IPS DF 4.7 (cell line): ENCODE measurements at regions not wholly inside any gene's neighbourhood (a gene's known extent, or its start where the extent isn't known, plus 50 kb on each side); places are given as distances from the start of the nearest gene placed in this dataset.
"Not testable (repeated sequence)": the region's sequence is repeated elsewhere in the genome, so short reads cannot be mapped to it uniquely, and the experiment has no call there.

Experiments used
- DNase-seq: peaks from one replicate; pipeline ENCODE4 v3.0.0-alpha.2; 2013; ENCODE audit warnings: low spot score; ENCODE audit errors: extremely low read depth

DNA sequence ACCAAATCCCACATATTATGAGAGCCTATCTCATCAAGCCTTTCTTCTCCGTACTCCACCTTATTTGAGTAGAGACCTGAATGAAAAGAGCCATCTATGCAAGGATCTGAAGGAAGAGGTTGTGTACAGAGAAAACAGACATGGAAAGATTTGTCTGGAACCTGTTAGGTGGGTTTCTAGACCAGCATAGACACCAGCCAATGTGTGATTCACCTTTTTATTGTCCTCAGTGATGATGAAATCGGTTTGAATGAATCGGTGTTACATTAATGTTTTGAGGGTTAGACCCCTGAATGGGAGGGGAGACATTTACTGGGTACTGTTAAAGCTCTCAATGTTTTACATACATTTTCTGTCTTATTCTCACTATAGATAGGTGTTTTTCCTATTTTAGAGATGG is 223.6 kb downstream of the NMUR2 start:
- DNase-seq: no peak

DNA sequence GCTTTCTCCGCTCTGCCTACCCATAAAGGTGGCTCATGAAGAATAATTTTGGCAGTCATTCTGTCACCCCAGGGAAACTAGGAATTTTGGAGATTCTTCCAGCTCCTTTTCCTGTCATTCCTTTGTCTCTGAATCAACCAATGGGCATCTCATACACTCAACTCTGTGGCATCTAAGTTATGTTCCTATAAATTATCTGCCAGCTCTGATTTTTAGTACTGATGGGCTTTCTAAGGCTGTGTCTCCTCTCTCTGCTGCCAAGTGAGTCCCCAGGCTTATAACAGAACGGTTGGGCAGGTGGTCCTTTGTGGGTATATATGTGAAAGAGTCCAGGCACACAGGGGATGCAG is 226.8 kb downstream of the NMUR2 start:
- no peak for DNase-seq

DNA sequence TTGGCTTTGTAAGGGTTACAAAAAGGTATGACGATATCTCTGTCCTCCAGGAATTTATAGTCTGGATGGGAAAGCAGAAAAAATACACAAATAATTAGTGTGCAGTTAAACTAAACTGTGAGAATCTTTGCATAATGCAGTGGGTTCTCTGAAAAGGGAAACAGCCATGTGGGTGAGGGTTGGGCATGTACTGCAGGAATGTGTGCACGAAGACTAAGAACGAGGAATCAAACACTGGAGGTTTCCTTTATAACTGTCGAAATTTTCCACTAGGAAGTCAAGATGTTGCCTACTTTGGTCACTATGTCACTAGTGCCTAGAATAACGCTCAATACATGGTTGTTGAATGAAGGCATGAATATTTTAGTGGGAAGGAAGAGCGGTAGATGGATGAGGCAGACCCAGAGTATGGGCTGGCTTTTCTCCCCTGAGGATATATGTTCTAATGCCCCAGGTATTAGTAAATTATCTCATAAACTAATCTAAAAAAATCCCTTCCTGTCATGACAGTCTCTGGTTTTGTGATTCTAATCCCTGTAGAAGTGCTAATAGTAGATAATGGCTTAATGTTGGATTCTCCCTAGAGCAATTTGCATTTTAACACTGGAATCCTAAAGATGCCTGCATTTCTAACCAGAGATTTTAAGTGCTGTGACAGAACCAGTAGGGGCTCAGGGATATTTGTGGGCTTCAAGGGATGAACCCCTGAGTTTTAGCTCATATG is 227.3 kb downstream of the NMUR2 start:
- DNase-seq: no peak

GRCh38 chr5:152171888-152172287 is 233.2 kb downstream of the NMUR2 start:
- no peak for DNase-seq

GRCh38 chr5:152170350-152170749 is 234.7 kb downstream of the NMUR2 start:
- no peak for DNase-seq

GRCh38 chr5:152164860-152165259 is 240.2 kb upstream of the GLRA1 start:
- no peak for DNase-seq

DNA sequence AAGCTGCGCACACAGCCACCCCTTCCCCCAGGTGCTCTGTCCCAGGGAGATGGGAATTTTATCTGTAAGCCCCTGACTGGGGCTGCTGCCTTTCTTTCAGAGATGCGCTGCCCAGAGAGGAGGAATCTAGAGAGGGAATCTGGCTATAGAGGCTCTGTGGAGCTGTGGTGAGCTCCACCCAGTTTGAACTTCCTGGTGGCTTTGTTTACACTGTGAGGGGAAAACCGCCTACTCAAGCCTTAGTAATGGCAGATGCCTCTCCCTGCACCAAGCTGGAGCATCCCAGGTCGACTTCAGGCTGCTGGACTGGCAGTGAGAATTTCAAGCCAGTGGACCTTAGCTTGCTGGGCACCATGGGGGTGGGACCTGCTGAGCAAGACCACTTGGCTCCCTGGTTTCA is 235.2 kb upstream of the GLRA1 start:
- DNase-seq: not testable (repeated sequence)

DNA sequence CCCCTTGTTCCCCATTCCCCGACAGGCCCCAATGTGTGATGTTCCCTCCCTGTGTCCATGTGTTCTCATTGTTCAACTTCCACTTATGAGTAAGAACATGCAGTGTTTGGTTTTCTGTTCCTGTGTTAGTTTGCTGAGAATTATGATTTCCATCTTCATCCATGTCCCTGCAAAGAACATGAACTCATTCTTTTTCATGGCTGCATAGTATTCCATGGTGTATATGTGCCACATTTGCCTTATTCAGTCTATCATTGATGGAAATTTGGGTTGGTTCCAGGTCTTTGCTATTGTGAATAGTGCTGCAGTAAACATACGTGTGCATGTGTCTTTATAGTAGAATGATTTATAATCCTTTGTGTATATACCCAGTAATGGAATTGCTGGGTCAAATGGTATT is 229.8 kb upstream of the GLRA1 start:
- not testable (repeated sequence) for DNase-seq

DNA sequence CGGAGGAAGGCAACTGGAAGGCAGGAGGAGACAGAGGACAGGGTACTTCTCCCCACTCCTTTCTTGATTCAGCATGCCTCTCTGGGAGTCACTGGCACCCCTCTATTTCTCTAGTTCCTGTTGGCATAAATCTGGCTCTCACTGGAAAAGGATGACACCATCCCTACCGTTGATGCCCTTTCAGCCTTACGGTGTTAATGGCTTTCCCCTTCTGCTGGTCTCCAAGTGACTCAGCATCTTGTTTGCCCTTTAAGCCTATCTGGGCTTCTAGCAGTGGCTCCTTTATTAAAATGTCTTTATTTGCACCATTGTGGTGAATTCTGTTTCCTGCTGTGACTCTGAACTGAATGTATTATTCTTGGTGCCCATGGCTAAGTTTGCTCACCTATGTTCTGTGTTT is 227.3 kb upstream of the GLRA1 start:
- DNase-seq: no peak

DNA sequence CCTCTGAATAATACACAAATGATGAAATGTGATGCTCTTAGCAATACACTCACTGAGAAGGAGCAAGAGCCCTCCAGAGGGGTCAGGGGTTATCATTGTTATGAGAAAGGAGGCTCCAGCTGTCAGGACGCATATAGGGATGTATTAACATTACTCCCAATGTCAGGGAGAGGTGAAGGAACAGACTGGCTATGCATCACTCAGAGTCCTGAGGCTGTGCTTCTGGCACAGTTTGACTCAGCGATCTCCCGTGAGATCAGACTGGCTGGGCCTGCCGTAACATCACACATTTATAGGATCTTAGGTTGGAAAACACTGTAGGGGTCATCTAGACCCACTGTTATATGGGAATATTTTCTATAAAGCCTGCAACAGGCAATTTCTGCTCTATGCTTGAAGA is 226.5 kb upstream of the GLRA1 start:
- no peak for DNase-seq

DNA sequence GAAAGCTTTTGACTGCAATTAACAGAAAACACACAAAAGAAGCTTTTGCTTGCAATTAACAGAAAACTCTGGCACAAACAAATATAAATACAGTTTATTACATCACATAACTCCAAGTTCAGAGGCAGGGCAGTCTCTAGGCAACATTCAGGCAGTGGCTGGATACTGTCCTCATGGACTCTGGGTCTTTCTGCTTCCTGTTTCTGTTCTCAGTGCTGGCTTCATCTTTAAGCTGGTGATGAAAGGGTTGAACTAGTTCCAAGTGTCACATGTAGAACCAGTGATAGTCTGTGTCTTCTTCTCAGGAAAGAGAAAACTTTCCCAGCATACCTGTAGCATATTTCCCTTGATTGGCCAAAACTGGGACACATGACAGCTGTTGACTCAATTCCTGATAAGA is 222.6 kb upstream of the GLRA1 start:
- DNase-seq: no peak

DNA sequence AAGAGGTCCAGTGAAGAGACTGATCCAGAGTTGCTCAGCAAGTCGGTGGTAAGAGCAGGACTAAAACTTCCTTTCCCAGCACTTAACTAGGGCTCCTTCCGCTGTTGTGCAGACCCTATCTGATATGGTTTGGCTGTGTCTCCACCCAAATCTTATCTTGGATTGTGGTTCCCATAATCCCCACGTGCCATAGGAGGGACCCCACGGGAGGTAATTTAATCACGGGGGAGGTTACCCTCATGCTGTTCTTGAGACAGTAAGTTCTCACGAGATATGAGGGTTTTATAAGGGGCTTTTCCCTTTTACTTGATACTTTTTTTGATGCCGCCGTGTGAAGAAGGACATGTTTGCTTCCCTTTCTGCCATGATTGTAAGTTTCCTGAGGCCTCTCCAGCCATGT is 221.9 kb upstream of the GLRA1 start:
- DNase-seq: no peak

- DNase-seq: no peak
These were observed 219.9 kb upstream of the GLRA1 start for GRCh38 chr5:152144556-152144955.

- no peak for DNase-seq
These were observed 219.4 kb upstream of the GLRA1 start for GRCh38 chr5:152144030-152144429.

DNA sequence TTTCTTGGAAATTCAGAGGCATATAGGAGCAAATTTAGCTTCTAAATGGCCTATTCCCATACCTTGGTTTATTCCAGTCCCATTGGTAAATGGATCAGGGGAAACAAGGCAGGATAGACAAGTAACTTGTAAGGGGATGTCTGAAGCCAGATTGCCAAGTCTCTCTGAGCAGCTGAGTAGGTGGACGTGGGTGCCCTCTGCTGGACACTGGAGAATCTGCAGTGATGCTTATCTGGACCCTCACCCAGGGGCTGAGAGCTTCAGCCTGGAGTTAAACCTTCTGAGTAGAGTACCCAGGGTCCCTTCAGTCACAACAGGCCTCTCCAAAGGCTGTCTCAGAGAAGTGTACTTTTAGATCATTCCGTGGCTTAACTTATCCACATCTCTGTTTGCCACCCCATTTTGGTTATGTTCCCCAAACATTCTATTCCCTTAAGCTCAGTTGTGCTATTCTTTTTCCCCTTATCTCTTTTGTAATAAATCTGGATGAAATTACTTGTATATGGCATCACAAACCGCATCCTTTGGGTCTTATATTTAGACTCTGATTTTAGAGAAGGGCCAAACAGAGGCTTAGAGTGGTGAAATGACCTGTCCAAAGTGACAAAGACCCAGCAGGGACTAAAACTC is 218.3 kb upstream of the GLRA1 start:
- DNase-seq: peak; percentile 66

GRCh38 chr5:152140347-152140746 is 215.7 kb upstream of the GLRA1 start:
- DNase-seq: no peak

GRCh38 chr5:152137063-152137462 is 212.4 kb upstream of the GLRA1 start:
- DNase-seq: no peak

DNA sequence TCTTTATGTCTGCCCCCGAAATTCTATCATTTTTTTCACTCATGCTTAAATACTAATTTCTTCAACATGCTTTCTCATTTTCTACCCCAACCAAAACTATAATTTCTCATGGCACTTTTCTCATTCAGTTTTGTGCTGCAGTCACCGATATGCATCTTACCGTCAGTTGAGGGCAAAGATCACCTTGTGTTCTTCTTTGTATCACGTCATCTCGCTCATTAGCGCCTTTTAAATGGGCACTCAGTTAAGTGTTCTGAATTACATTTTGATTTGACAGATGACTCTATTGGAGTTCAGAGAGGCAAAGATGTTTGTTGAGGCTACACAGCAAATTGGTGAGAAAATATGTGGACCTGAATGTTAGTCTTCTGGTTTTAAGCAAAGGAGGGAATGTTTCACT is 211.7 kb upstream of the GLRA1 start:
- DNase-seq: no peak

- no peak for DNase-seq
These were observed 211.2 kb upstream of the GLRA1 start for GRCh38 chr5:152135827-152136226.

DNA sequence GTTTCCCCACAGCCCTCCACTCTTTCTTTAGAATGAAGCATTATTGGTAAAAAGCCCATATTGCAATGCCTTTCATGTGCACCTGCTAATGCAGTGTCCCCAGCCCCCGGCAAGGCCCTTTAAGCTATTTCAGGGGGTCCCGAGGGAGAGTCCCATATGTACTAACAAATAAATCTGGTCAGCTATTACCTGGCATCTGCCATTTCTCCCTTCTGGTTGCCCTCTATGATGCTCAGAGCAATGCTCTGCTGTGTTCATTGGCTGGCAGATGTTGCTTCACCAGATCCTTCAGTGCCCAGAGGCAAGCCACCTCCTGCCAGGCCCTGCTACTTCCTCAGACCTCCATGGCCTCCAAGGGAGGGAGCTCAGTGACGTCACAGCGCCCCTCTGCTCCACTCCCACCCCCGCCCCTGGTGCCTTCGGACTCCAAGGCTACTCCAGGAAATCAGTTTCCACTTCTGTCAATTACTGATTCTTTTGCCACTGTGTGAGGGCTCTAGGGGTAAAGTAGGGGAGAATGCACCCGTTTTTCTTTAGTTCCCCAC is 201.1 kb upstream of the GLRA1 start:
- DNase-seq: no peak

DNA sequence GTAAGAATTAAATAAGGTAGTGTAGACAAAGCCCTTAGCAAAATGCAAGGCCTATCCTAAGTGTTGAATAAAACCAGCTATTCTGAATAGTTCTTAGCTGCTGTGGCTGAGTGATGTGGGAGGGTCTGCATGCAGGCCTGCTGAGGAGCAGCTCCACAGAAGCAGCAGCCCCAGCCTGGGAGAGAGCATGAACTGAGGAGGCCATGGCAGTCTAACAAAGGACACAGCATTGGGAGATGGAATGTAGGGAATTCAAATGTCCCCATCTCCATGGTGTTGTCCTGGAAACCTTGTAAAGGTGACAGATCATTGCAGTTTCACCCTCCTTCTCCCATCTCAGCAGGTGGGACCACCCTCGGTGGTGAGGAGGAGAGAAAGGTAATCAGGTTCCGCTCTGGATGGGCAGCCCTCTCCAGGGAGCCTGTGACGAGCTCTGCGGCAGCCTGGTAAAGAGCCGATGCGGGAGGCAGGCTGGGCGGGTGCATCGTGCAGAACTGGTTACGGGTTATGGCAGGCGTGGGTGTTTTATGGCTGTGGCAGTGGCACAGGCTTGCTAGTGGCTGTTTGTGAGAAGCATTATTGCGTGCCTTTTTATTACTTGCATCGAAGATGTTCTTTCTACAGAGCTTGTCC is 199.9 kb upstream of the GLRA1 start:
- no peak for DNase-seq

- no peak for DNase-seq
These were observed 194.2 kb upstream of the GLRA1 start for GRCh38 chr5:152118676-152119470.
